ENCODE measurements at regions not wholly inside any gene's neighbourhood (a gene's known extent, or its start where the extent isn't known, plus 50 kb on each side); places are given as distances from the start of the nearest gene placed in this dataset.

DNA sequence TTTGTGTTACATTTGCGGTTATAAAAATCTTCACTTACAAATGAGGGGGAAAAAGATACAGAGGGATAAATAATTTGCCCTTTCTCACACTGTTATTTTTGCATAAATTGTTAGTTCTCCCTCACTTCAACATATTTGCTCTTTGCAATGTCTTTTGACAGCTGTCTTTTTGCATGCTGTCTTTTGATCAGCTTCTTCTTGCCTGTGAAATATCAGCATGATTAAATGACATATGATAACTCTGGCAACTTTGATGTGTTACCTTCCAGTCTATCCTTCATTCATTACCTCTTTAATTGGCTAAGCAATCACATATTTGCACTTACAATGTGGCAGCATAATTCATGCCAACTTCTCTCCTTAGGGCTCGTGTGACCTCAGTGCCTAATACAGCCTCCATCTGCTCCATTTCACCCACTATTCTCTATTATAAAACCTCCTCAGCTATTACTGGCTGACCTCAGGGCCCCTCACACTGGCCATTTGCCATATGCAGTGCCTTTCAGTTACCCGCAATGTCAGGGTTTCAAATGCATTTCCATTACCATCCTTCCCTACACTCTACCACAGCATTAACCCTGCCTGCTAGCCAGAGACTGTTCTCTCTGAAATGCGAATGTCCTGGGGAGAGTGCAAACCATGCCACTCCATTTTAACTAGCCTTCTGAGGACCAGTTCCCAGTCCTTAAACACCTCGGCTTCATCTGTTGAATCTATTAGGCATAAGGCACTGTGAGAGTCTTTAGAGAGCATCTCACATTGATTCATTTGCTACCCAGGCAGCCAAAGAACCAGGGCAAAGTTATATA is 1056.6 kb upstream of the CHAC2 start:
- DNase-seq (ENCODE audit: low read depth): no peak
- no peak overlapping the region for H3K4me3 ChIP-seq (ENCODE audit: low read depth, low read length)
- TF ChIP-seq, protein P1, sequence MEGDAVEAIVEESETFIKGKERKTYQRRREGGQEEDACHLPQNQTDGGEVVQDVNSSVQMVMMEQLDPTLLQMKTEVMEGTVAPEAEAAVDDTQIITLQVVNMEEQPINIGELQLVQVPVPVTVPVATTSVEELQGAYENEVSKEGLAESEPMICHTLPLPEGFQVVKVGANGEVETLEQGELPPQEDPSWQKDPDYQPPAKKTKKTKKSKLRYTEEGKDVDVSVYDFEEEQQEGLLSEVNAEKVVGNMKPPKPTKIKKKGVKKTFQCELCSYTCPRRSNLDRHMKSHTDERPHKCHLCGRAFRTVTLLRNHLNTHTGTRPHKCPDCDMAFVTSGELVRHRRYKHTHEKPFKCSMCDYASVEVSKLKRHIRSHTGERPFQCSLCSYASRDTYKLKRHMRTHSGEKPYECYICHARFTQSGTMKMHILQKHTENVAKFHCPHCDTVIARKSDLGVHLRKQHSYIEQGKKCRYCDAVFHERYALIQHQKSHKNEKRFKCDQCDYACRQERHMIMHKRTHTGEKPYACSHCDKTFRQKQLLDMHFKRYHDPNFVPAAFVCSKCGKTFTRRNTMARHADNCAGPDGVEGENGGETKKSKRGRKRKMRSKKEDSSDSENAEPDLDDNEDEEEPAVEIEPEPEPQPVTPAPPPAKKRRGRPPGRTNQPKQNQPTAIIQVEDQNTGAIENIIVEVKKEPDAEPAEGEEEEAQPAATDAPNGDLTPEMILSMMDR (IDR thresholded peaks at IDR 0.05; ENCODE audit: control insufficient read depth, extremely low read depth, insufficient read depth): no peak

DNA sequence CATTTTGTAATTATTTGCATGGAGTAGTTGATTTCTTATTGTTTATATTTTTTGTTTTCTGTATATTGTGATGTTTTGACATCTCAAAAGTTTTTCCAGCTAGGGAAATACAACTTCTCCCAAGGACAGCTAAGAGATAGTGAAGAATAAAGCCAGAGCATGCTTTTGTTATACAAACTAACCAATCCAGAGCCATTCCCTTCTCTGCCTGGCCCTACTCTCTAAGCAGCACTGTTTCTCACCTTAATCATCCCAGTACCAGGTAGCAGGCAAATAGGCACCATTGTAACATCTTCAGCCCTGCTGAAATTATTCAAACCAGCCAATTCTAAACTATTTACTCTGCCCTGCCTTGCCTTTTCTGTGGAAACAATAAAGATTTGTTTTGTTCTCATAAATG is 1063.4 kb upstream of the CHAC2 start:
- DNase-seq (ENCODE audit: low read depth): no peak
- TF ChIP-seq, protein P1 (IDR thresholded peaks at IDR 0.05; ENCODE audit: control insufficient read depth, extremely low read depth, insufficient read depth): no peak
- no peak overlapping the region for H3K4me3 ChIP-seq (ENCODE audit: low read depth, low read length)

DNA sequence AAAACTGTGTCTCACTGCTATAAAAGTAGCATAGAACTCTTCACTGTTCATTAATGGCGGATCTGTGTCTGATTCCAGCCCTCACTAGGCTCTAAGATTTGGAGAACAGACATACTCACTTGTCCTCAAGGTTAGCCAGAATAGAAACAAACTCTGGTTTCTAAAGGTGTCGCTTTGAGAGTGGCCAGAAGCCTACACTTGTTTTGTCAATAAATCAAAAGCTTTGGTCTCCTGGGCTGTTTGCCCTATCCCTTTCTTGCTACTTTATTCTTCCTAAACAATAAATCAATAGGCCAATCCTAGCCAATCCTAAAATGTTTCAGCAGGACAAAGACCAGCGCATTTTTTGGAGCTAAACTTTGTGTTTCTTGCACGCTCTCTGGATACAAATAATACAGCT is 1064.6 kb upstream of the CHAC2 start:
- no peak for DNase-seq (ENCODE audit: low read depth)
- H3K4me3 ChIP-seq (ENCODE audit: low read depth, low read length): no peak overlapping the region
- TF ChIP-seq, protein P1 (IDR thresholded peaks at IDR 0.05; ENCODE audit: control insufficient read depth, extremely low read depth, insufficient read depth): no peak

DNA sequence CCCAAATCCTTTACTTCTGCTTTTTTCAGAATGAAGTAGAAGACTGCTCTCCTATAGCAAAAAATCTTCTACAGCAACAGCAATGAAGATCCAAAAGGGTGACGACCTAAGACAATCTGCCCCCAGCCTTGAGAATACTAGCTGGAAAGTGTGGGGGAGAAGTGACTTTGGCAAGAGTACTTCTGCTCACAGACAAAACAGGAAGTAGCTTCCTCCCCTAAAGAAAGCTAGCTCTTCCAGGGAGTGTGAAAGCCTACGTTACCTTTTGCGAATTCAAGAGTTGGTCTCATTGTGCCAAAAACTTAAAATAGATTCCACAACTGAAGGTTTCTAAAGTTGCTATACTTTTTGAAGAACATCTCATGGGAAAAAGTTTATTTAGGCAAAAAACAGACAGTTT is 1069.2 kb upstream of the CHAC2 start:
- no peak for DNase-seq (ENCODE audit: low read depth)
- H3K4me3 ChIP-seq (ENCODE audit: low read depth, low read length): no peak overlapping the region
- TF ChIP-seq, protein P1 (IDR thresholded peaks at IDR 0.05; ENCODE audit: control insufficient read depth, extremely low read depth, insufficient read depth): no peak

DNA sequence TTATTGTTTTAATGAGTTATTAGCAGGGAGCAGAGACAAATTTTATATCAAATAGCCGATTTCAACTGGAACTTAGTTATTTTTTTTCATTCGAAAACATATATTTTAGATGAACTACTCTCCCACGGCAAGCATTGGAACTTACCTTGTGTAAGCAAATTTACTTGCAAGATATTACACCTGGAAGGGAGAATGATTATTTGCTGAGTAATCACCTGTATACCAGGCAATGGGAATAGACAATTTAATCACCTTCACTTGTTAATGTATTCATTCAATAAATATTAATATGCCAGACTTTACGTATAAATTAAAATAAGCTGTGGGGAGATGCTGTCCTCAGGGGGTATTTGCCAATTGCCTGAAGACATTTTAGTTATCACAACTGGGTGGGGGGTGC is 1069.9 kb upstream of the CHAC2 start:
- TF ChIP-seq, protein P1 (IDR thresholded peaks at IDR 0.05; ENCODE audit: control insufficient read depth, extremely low read depth, insufficient read depth): no peak
- H3K4me3 ChIP-seq (ENCODE audit: low read depth, low read length): no peak overlapping the region
- no peak for DNase-seq (ENCODE audit: low read depth)

DNA sequence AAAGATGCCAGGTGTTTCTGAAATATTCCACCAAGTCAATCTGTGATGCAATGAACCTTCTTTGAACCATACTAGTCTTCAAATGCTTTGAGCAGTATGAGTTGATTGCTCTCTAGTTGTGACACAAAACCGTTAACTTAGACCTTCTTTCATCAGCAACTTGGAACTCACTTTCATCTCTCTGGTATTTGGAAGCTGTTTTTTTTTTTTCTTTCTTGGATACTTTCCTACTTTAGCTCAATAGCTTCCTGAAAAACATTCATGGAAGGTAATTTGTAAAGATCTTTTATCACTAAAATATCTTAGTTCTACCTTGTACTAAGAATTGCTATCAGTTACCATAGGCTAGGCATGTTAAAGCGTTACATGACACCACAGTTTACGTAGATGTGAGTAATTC is 1071.9 kb upstream of the CHAC2 start:
- TF ChIP-seq, protein P1 (IDR thresholded peaks at IDR 0.05; ENCODE audit: control insufficient read depth, extremely low read depth, insufficient read depth): no peak

DNA sequence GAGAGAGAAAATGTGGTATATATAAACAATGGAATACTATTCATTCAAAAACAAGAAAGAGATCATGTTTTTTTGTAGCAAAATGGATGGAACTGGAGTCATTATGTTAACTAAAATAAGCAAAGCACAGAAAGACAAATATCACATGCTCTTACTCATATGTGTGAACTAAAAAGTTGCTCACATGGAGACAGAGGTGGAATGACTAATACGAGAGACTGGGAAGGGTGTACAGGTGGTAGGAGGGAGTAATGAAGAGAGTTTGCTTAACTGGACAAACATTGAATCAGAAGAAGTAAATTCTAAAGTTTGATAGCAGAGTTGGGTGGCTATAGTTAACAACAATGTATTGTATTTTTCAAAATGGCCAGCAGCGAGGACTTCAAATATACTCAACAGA is 1080.7 kb upstream of the CHAC2 start:
- no peak for DNase-seq (ENCODE audit: low read depth)
- H3K4me3 ChIP-seq (ENCODE audit: low read depth, low read length): no peak overlapping the region
- TF ChIP-seq, protein P1 (IDR thresholded peaks at IDR 0.05; ENCODE audit: control insufficient read depth, extremely low read depth, insufficient read depth): no peak

More for the DNA sequence above, 1071.9 kb upstream of the CHAC2 start:
- no peak overlapping the region for H3K4me3 ChIP-seq (ENCODE audit: low read depth, low read length)
- no peak for DNase-seq (ENCODE audit: low read depth)

Measured in LNCaP clone FGC (cell line).